ENCODE measurements at regions not wholly inside any gene's neighbourhood (a gene's known extent, or its start where the extent isn't known, plus 50 kb on each side); places are given as distances from the start of the nearest gene placed in this dataset.

DNA sequence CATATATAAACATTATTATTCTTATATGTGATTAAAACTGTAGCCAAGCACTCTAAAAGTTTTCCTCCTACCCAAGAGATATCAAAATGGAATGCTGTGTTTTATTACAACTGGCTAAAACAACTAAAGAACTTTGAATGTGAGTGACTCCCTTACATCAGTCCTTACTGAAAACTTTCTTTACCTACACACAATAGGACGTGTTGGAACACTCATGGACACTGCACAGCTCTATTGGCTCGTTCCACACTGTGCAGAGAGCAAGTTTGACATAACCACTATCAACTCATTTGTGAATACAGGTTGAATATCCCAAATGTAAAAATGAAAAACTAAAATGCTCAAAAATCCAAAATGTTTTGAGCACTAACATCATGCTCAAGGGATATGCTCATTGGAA is 650.6 kb downstream of the SLC4A3 start:
- TF ChIP-seq HMG20A (CRISPR knock-in tag; IDR thresholded peaks at IDR 0.05; ENCODE audit: borderline replicate concordance) (no peak), ATF3 (CRISPR knock-in tag; IDR thresholded peaks at IDR 0.05) (no peak), HNF4G (IDR thresholded peaks at IDR 0.05; ENCODE audit: borderline replicate concordance, low read depth, low read length) (no peak), HNF4G (CRISPR knock-in tag; IDR thresholded peaks at IDR 0.05; ENCODE audit: borderline replicate concordance, low read depth) (no peak), ADNP (CRISPR knock-in tag; IDR thresholded peaks at IDR 0.05) (no peak)
- TF ChIP-seq, protein P1, sequence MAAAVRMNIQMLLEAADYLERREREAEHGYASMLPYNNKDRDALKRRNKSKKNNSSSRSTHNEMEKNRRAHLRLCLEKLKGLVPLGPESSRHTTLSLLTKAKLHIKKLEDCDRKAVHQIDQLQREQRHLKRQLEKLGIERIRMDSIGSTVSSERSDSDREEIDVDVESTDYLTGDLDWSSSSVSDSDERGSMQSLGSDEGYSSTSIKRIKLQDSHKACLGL (CRISPR knock-in tag; IDR thresholded peaks at IDR 0.05): no peak
